Upper lobe of left lung (tissue), 4 donors: ENCODE measurements at regions not wholly inside any gene's neighbourhood (a gene's known extent, or its start where the extent isn't known, plus 50 kb on each side); places are given as distances from the start of the nearest gene placed in this dataset.

Source experiments
- CTCF ChIP-seq, 6 experiments: fragments of 450-650 bp in 4 of 6; fragments of 200-600 bp in 2 of 6; sonication (generic) in 2 of 6; IDR thresholded peaks; one replicate each; pipeline ENCODE4 v1.5.1; 2016 to 2019; ENCODE audit warnings: antibody characterized with exemption in 6 of 6
- EP300 ChIP-seq, 4 donors: sonication (generic); formaldehyde crosslinking; IDR thresholded peaks; one replicate each; pipeline ENCODE4 v1.5.1; 2017; ENCODE audit warnings: antibody characterized with exemption in 4 of 4, control low read depth in 2 of 4
- POLR2A ChIP-seq, 4 donors: fragments of 450-650 bp; IDR thresholded peaks; one replicate each; pipeline ENCODE4 v1.5.1; 2016 to 2017; ENCODE audit warnings: antibody characterized with exemption in 4 of 4, mild to moderate bottlenecking in 2 of 4
- POLR2AphosphoS5 ChIP-seq, 2 donors: sonication (generic); formaldehyde crosslinking; IDR thresholded peaks; one replicate each; pipeline ENCODE4 v1.5.1; 2017; ENCODE audit warnings: antibody characterized with exemption in 2 of 2

- TF ChIP-seq CTCF (IDR thresholded peaks at IDR 0.05), result no peak
- TF ChIP-seq EP300 (IDR thresholded peaks at IDR 0.05), result no peak
- TF ChIP-seq POLR2A (IDR thresholded peaks at IDR 0.05), result no peak
- no peak for TF ChIP-seq POLR2AphosphoS5 (IDR thresholded peaks at IDR 0.05)
These were observed 271.6 kb downstream of the MED10 start for GRCh38 chr5:6106756-6107155.
